AG04450 (cell line): ENCODE measurements at regions not wholly inside any gene's neighbourhood (a gene's known extent, or its start where the extent isn't known, plus 50 kb on each side); places are given as distances from the start of the nearest gene placed in this dataset.

ENCODE experiments used
- CTCF ChIA-PET: fragments of 300-600, 350-600 bp; formaldehyde crosslinking; extraction: SDS; loops from one replicate; lab custom pipeline; 2022; ENCODE audit warnings: antibody characterized with exemption, inconsistent platforms; lab: Charles Lee
- POLR2A ChIA-PET: fragments of 350-600 bp; formaldehyde crosslinking; extraction: SDS; loops from one replicate; lab custom pipeline; 2021; ENCODE audit warnings: antibody characterized with exemption, inconsistent platforms; lab: Yijun Ruan, JAX
- DNase-seq: peaks from one replicate; pipeline ENCODE4 v3.0.0-alpha.2; 2011; ENCODE audit warnings: low read depth, low spot score
- H3K27ac ChIP-seq: one replicate; pipeline ENCODE4 v1.5.1; 2012; ENCODE audit warnings: low read depth, low read length, control low read depth
- H3K27me3 ChIP-seq: one replicate; pipeline ENCODE4 v1.6.0; 2012; ENCODE audit warnings: low read length; ENCODE audit not compliant: control insufficient read depth, insufficient read depth
- H3K4me3 ChIP-seq: 2 replicates; pipeline ENCODE4 v1.5.1; 2011; ENCODE audit warnings: mild to moderate bottlenecking, low read depth, low read length, control low read depth
- H3K9me3 ChIP-seq: 2 replicates; pipeline ENCODE4 v1.5.1; 2012; ENCODE audit warnings: low read length; ENCODE audit not compliant: control insufficient read depth, insufficient read depth
- CTCF ChIP-seq: IDR thresholded peaks from 2 replicates; pipeline ENCODE4 v1.5.1; 2011; ENCODE audit warnings: low read depth, low read length, control low read depth, inconsistent platforms

- CTCF ChIA-PET = no interaction called here
- Histone ChIP-seq H3K4me3 (no peak overlapping the region), H3K27me3 (peaks cover 6% of the 10 kb centered on the region), H3K27ac (no peak overlapping the region), H3K9me3 (no peaks in the 10 kb centered on the region; the same call in 1 of the 2 replicates)
- POLR2A ChIA-PET = no interaction called here
- no peak for DNase-seq
- no peak for TF ChIP-seq CTCF
Measured at GRCh38 chr15:75100679-75101078, 77.3 kb downstream of the PPCDC start.

GRCh38 chr15:75104804-75105557 is 81.6 kb downstream of the PPCDC start:
- DNase-seq = peak; percentile 45
- Histone ChIP-seq H3K4me3 (no peak overlapping the region), H3K27ac (peak overlapping the region; percentile 31), H3K9me3 (no peaks in the 10 kb centered on the region), H3K27me3 (no peaks in the 10 kb centered on the region)
- TF ChIP-seq CTCF = no peak
- ChIA-PET POLR2A (no interaction called here), CTCF (no interaction called here)

- no peak for TF ChIP-seq CTCF
- no peaks in the 10 kb centered on the region for H3K9me3 ChIP-seq
- no peak for DNase-seq
- POLR2A ChIA-PET = interaction anchor here (0.6 to 1.6 kb wide), 3 partner anchors 39 to 64 kb away, joined by 4 read pairs; no protein-coding TSS in a partner anchor
- CTCF ChIA-PET = interaction anchor here (1.0 kb wide), 2 partner anchors 64 to 97 kb away, joined by 3 to 6 read pairs; no protein-coding TSS in a partner anchor
- H3K27ac ChIP-seq = no peak overlapping the region
- no peaks in the 10 kb centered on the region for H3K27me3 ChIP-seq
- no peak overlapping the region for H3K4me3 ChIP-seq
Measured at GRCh38 chr15:75107516-75107907, 84.1 kb downstream of the PPCDC start.

- CTCF ChIA-PET = interaction anchor here (0.6 to 1.0 kb wide), 2 partner anchors 27 to 65 kb away, joined by 4 to 6 read pairs; no protein-coding TSS in a partner anchor
- POLR2A ChIA-PET = interaction anchor here (0.6 to 1.6 kb wide), 4 partner anchors 35 to 65 kb away, joined by 3 to 4 read pairs (median 4); no protein-coding TSS in a partner anchor
- no peak for DNase-seq
- peak overlapping the region; percentile 75 for H3K27ac ChIP-seq
- peaks cover 4% of the 10 kb centered on the region for H3K27me3 ChIP-seq
- no peaks in the 10 kb centered on the region; the same call in 1 of the 2 replicates for H3K9me3 ChIP-seq
- no peak for TF ChIP-seq CTCF
- H3K4me3 ChIP-seq = no peak overlapping the region
Measured at GRCh38 chr15:75107908-75108838, 84.8 kb downstream of the PPCDC start.
